ENCODE measurements at regions not wholly inside any gene's neighbourhood (a gene's known extent, or its start where the extent isn't known, plus 50 kb on each side); places are given as distances from the start of the nearest gene placed in this dataset.
"Not testable (repeated sequence)": the region's sequence is repeated elsewhere in the genome, so short reads cannot be mapped to it uniquely, and the experiment has no call there.

DNA sequence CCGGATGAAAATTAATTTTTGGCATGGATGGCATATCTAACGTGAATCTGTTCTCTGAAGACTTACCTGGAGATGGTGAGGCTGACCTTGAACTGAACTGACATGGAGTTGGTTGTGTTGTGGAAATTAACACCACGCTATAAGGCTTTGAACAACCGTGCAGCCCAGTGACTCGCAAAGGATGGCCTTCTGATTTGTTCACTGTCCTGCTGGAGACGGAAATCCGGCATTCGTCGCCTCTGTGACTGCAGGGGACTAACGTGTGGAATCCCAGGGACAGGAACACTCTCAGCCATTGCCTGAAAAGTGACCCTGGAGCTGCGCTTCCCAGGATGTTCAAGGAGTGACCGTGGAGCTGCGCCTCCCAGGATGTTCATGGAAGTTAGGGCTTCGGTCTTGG, 100.3 kb downstream of the NPIPB11 start:
- dilution Hi-C loops (cut with HindIII; ENCODE audit: low sequenced_read_pairs, unreplicated experiment): no loop called here
- peak overlapping the region; percentile 90 for H4K91ac ChIP-seq (ENCODE audit: insufficient read depth, low read depth, low read length)
- no peak overlapping the region for H3K4me2 ChIP-seq (ENCODE audit: low read depth, low read length)
- intact Hi-C loops (cut with micrococcal nuclease): no loop called here
- in situ Hi-C loops (cut with MboI; ENCODE audit: low sequenced_read_pairs): no loop called here
- peak overlapping the region; percentile 30; the same call in 1 of the 2 replicates for H3K27ac ChIP-seq (ENCODE audit: insufficient read depth, low read length)
- H2AK9ac ChIP-seq (replicated peaks; ENCODE audit: low read depth, low read length, poor library complexity): no peak overlapping the region
- H3K36me3 ChIP-seq (ENCODE audit: control insufficient read depth, insufficient read depth, low read length): peaks cover 5% of the 10 kb centered on the region
- WGBS, 2 experiments (ENCODE audit: extremely low coverage in 2 of 2, insufficient read length in 1 of 2): 95% methylated on average over 12 of the region's 14 CpGs; no CpG with 5 or more reads in 1 of the 2 experiments
- peak overlapping the region; percentile 43 for H2AFZ ChIP-seq (replicated peaks; ENCODE audit: low read length, poor library complexity)
- peak overlapping the region; percentile 99 for H2BK20ac ChIP-seq (ENCODE audit: low read depth, low read length)
- no peak overlapping the region for H3K56ac ChIP-seq (ENCODE audit: extremely low read depth, insufficient read depth, low read length)
- H3K9me3 ChIP-seq (ENCODE audit: control insufficient read depth, insufficient read depth, low read length): no peaks in the 10 kb centered on the region
- H3K4me3 ChIP-seq (ENCODE audit: insufficient read depth, low read depth, low read length): no peak overlapping the region
- DNase-seq (no peak), ATAC-seq (ENCODE audit: low read depth) (no peak)
- ChIA-PET CTCF (no interaction called here), POLR2A (ENCODE audit: unreplicated experiment) (no interaction called here)
- H4K5ac ChIP-seq (ENCODE audit: low read depth, low read length): peak overlapping the region; percentile 69
- H2BK120ac ChIP-seq (ENCODE audit: low read depth, low read length): peak overlapping the region; percentile 93
- H3K18ac ChIP-seq (ENCODE audit: low read depth, low read length): peak overlapping the region; percentile 66
- peaks cover 0 to 12% of the 10 kb centered on the region in 2 experiments; a peak in 1 of 4 replicates for H3K79me1 ChIP-seq (ENCODE audit: low read depth in 1 of 2, low read length in 2 of 2)
- H2BK5ac ChIP-seq (ENCODE audit: low read depth, low read length, poor library complexity, severe bottlenecking): no peak overlapping the region
- peak overlapping the region; percentile 93 for H3K4ac ChIP-seq (ENCODE audit: low read depth, low read length)
- no TSS peak for BruUV-seq (replicated peaks)
- no peak overlapping the region for H3K9ac ChIP-seq (ENCODE audit: low read depth, low read length)
- H3K23ac ChIP-seq (ENCODE audit: low read depth, low read length): no peak overlapping the region
- peak overlapping the region; percentile 96; the same call in 2 of the 3 replicates for H2BK15ac ChIP-seq (ENCODE audit: low read depth, low read length)
- H3K27me3 ChIP-seq (ENCODE audit: control insufficient read depth, insufficient read depth, low read length): no peaks in the 10 kb centered on the region
- TF ChIP-seq RAD21 (IDR thresholded peaks at IDR 0.05; ENCODE audit: low read length) (no peak), MAFK (IDR thresholded peaks at IDR 0.05; ENCODE audit: low read depth, low read length) (no peak), FOS (IDR thresholded peaks at IDR 0.05; ENCODE audit: low read depth, low read length) (no peak), POLR2A (IDR thresholded peaks at IDR 0.05; ENCODE audit: low read depth, low read length) (no peak), CEBPB (IDR thresholded peaks at IDR 0.05; ENCODE audit: low read depth, low read length) (no peak), BHLHE40 (IDR thresholded peaks at IDR 0.05; ENCODE audit: low read depth, low read length) (no peak), CHD1 (IDR thresholded peaks at IDR 0.05; ENCODE audit: low read depth, low read length) (no peak), MXI1 (IDR thresholded peaks at IDR 0.05; ENCODE audit: borderline replicate concordance, low read depth, low read length) (no peak)
- peaks cover 28% of the 10 kb centered on the region for H3K9me1 ChIP-seq (ENCODE audit: insufficient read depth, low read length)
- peak overlapping the region; percentile 57 to 91; a peak in 3 of 4 replicates for H4K8ac ChIP-seq (ENCODE audit: low read depth in 2 of 2, low read length in 2 of 2)
- H4K20me1 ChIP-seq (ENCODE audit: insufficient read depth, low read length): no peaks in the 10 kb centered on the region
- peak overlapping the region; percentile 94 for H2AK5ac ChIP-seq (ENCODE audit: low read depth, low read length)
- H3K4me1 ChIP-seq (ENCODE audit: control insufficient read depth, insufficient read depth, low read length): peaks cover 25% of the 10 kb centered on the region
- peak overlapping the region; percentile 74; the same call in 1 of the 2 replicates for H3K14ac ChIP-seq (replicated peaks; ENCODE audit: low read depth, low read length)

DNA sequence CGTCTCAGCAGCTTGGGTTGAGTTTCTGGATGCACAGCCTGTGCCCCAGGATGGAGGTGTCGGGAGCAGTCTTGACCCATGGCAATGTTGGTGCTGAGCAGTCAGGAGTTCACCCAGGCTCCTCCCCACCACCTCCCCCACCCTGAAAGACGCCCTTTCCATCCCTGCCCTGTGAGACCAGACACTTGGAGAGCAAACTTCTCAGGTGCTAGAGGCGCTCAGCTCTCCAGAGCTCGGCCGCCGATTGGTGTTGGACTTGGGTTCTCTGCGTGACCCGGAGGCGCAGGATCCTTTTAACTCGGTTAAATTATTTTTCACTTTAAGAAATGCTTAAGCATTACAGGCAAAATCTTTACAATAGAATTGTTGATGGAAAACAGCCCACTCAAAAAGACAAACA, 101.5 kb downstream of the NPIPB11 start:
- H3K56ac ChIP-seq (ENCODE audit: extremely low read depth, insufficient read depth, low read length); H2AK9ac ChIP-seq (replicated peaks; ENCODE audit: low read depth, low read length, poor library complexity); H4K20me1 ChIP-seq (ENCODE audit: insufficient read depth, low read length); ATAC-seq (ENCODE audit: low read depth); H2AFZ ChIP-seq (replicated peaks; ENCODE audit: low read length, poor library complexity); intact Hi-C loops (cut with micrococcal nuclease); H4K8ac ChIP-seq (ENCODE audit: low read depth in 2 of 2, low read length in 2 of 2); BruUV-seq (replicated peaks); H3K14ac ChIP-seq (replicated peaks; ENCODE audit: low read depth, low read length); dilution Hi-C loops (cut with HindIII; ENCODE audit: low sequenced_read_pairs, unreplicated experiment); H3K9ac ChIP-seq (ENCODE audit: low read depth, low read length); H3K4me2 ChIP-seq (ENCODE audit: low read depth, low read length); H3K36me3 ChIP-seq (ENCODE audit: control insufficient read depth, insufficient read depth, low read length); in situ Hi-C loops (cut with MboI; ENCODE audit: low sequenced_read_pairs); H4K5ac ChIP-seq (ENCODE audit: low read depth, low read length); DNase-seq; H3K23ac ChIP-seq (ENCODE audit: low read depth, low read length); H3K27ac ChIP-seq (ENCODE audit: insufficient read depth, low read length); H2BK15ac ChIP-seq (ENCODE audit: low read depth, low read length); H3K4me3 ChIP-seq (ENCODE audit: insufficient read depth, low read depth, low read length); H3K9me3 ChIP-seq (ENCODE audit: control insufficient read depth, insufficient read depth, low read length); H3K27me3 ChIP-seq (ENCODE audit: control insufficient read depth, insufficient read depth, low read length); CTCF ChIA-PET; POLR2A ChIA-PET (ENCODE audit: unreplicated experiment); H2BK5ac ChIP-seq (ENCODE audit: low read depth, low read length, poor library complexity, severe bottlenecking): not testable (repeated sequence)
- Histone ChIP-seq H4K91ac (ENCODE audit: insufficient read depth, low read depth, low read length) (peak overlapping the region; percentile 72; the same call in 1 of the 2 replicates), H2BK20ac (ENCODE audit: low read depth, low read length) (0 out of 2 replicates have a peak overlapping the region, but pooled peaks have one; percentile 40), H2AK5ac (ENCODE audit: low read depth, low read length) (peak overlapping the region; percentile 48; the same call in 1 of the 2 replicates), H2BK120ac (ENCODE audit: low read depth, low read length) (peak overlapping the region; percentile 10), H3K4ac (ENCODE audit: low read depth, low read length) (peak overlapping the region; percentile 33; the same call in 1 of the 2 replicates), H3K9me1 (ENCODE audit: insufficient read depth, low read length) (peaks cover 30% of the 10 kb centered on the region), H3K4me1 (ENCODE audit: control insufficient read depth, insufficient read depth, low read length) (peaks cover 28% of the 10 kb centered on the region), H3K18ac (ENCODE audit: low read depth, low read length) (peak overlapping the region; percentile 3; the same call in 1 of the 2 replicates), H3K79me1 (ENCODE audit: low read depth in 1 of 2, low read length in 2 of 2) (peaks cover 0 to 12% of the 10 kb centered on the region in 2 experiments; a peak in 1 of 4 replicates)
- no CpG with 5 or more reads among the region's 11 CpGs for WGBS, 2 experiments (ENCODE audit: extremely low coverage in 2 of 2, insufficient read length in 1 of 2)

All from IMR-90 (cell line).